HCT116 (cell line): ENCODE measurements at regions not wholly inside any gene's neighbourhood (a gene's known extent, or its start where the extent isn't known, plus 50 kb on each side); places are given as distances from the start of the nearest gene placed in this dataset.

Source experiments
- ATAC-seq: fragments of 200-7000 bp; cut with Tn5 transposase; 2 replicates; pipeline ENCODE4 v1.9.1; 2020; ENCODE audit warnings: mild to moderate bottlenecking, moderate library complexity
- BruUV-seq: library from RNA; stranded (reverse); fragments of 400-500 nt; replicated peaks from 2 replicates; lab custom pipeline; 2021; lab: Mats Ljungman, UMichigan
- CTCF ChIA-PET: fragments of 300-600 bp; sonication (Branson Sonifier 250); formaldehyde crosslinking; loops from one replicate; lab custom pipeline; 2021; ENCODE audit warnings: antibody characterized with exemption; lab: Charles Lee
- POLR2A ChIA-PET: fragments of 300-600, 350-600 bp; sonication (Branson Sonifier 250); formaldehyde crosslinking; loops from one replicate; lab custom pipeline; 2021; ENCODE audit warnings: antibody characterized with exemption; lab: Charles Lee
- RAD21 ChIA-PET, 2 experiments: fragments of 300-600 bp; sonication (Branson Sonifier 250); formaldehyde crosslinking; loops; one replicate each; lab custom pipeline; 2023; ENCODE audit warnings: low total read pairs in 2 of 2; ENCODE audit not compliant: uncharacterized antibody in 2 of 2, unreplicated experiment in 2 of 2, low non-redundant PET in 1 of 2; lab: Charles Lee
- DNase-seq: peaks from one replicate; pipeline ENCODE4 v3.0.0-alpha.2; 2010; ENCODE audit warnings: low read depth, low spot score
- H2AFZ ChIP-seq: fragments of 200-600 bp; shearing (Covaris generic), sonication (generic); 2 replicates; pipeline ENCODE4 v1.6.1; 2017; ENCODE audit warnings: low read depth, mixed run types, mixed read lengths, antibody characterized with exemption, low read length; ENCODE audit not compliant: poor library complexity, severe bottlenecking
- H3K27ac ChIP-seq: 2 replicates; pipeline ENCODE4 v1.5.1; 2012; ENCODE audit warnings: low read depth, low read length
- H3K27me3 ChIP-seq: fragments of 200-600 bp; sonication (generic); 2 replicates; pipeline ENCODE4 v1.6.1; 2016; ENCODE audit warnings: mixed run types, low read length, mixed read lengths; ENCODE audit not compliant: insufficient read depth
- H3K36me3 ChIP-seq, 2 experiments: fragments of 200-500 bp in 1 of 2; fragments of 200-600 bp in 1 of 2; sonication (Bioruptor generic) in 1 of 2; sonication (generic) in 1 of 2; 2 replicates each; pipeline versions ENCODE4 v1.5.1 to v1.6.1; 2014 to 2016; ENCODE audit warnings: low read length in 2 of 2, inconsistent platforms in 1 of 2, mixed read lengths in 1 of 2, mixed run types in 1 of 2; ENCODE audit not compliant: insufficient read depth in 2 of 2, control insufficient read depth in 1 of 2
- H3K4me1 ChIP-seq, 2 experiments: fragments of 200-600 bp in 1 of 2; sonication (generic) in 1 of 2; 2 replicates each; pipeline versions ENCODE4 v1.5.1 to v1.6.1; 2012 to 2017; ENCODE audit warnings: low read length in 2 of 2, inconsistent platforms in 1 of 2, mild to moderate bottlenecking in 1 of 2, mixed read lengths in 1 of 2, mixed run types in 1 of 2, moderate library complexity in 1 of 2; ENCODE audit not compliant: insufficient read depth in 2 of 2, control insufficient read depth in 1 of 2
- H3K4me2 ChIP-seq: fragments of 200-600 bp; sonication (generic); 2 replicates; pipeline ENCODE4 v1.6.1; 2017; ENCODE audit warnings: mixed run types, low read length, mixed read lengths
- H3K4me3 ChIP-seq, 2 experiments: fragments of 200-600 bp in 1 of 2; sonication (generic) in 1 of 2; replicated peaks in 1 of 2; 2 replicates each; pipeline ENCODE4 v1.5.1; 2011 to 2016; ENCODE audit warnings: low read length in 2 of 2, control low read depth in 1 of 2, low read depth in 1 of 2, mild to moderate bottlenecking in 1 of 2, mixed read lengths in 1 of 2, mixed run types in 1 of 2
- H3K79me2 ChIP-seq: fragments of 200-600 bp; sonication (generic); 2 replicates; pipeline ENCODE4 v1.6.1; 2017; ENCODE audit warnings: mild to moderate bottlenecking, mixed run types, low read length, moderate library complexity, mixed read lengths; ENCODE audit not compliant: insufficient read depth
- H3K9ac ChIP-seq: fragments of 200-600 bp; sonication (generic); 2 replicates; pipeline ENCODE4 v1.6.1; 2016; ENCODE audit warnings: low read length, mixed read lengths
- H3K9me2 ChIP-seq: fragments of 200-600 bp; sonication (generic), shearing (Covaris generic); 2 replicates; pipeline ENCODE4 v1.6.1; 2017; ENCODE audit warnings: mixed run types, mild to moderate bottlenecking, moderate library complexity; ENCODE audit not compliant: insufficient read depth
- H3K9me3 ChIP-seq, 2 experiments: fragments of 200-500 bp in 1 of 2; fragments of 200-600 bp in 1 of 2; sonication (Bioruptor generic) in 1 of 2; sonication (generic) in 1 of 2; 2 replicates each; pipeline ENCODE4 v1.6.1; 2014 to 2017; ENCODE audit warnings: low read length in 2 of 2, mixed read lengths in 2 of 2, inconsistent platforms in 1 of 2, low read depth in 1 of 2, mild to moderate bottlenecking in 1 of 2, mixed run types in 1 of 2, moderate library complexity in 1 of 2; ENCODE audit not compliant: control insufficient read depth in 1 of 2, insufficient read depth in 1 of 2
- H4K20me1 ChIP-seq: fragments of 200-600 bp; sonication (generic), shearing (Covaris generic); 2 replicates; pipeline ENCODE4 v1.6.1; 2017; ENCODE audit warnings: mixed run types, mild to moderate bottlenecking, moderate library complexity; ENCODE audit not compliant: insufficient read depth
- CBX3 ChIP-seq: IDR thresholded peaks from 2 replicates; pipeline ENCODE4 v1.6.1; 2012; ENCODE audit warnings: low read depth
- CEBPB ChIP-seq: IDR thresholded peaks from 2 replicates; pipeline ENCODE4 v1.6.1; 2012; ENCODE audit warnings: low read depth
- EGR1 ChIP-seq: IDR thresholded peaks from 2 replicates; pipeline ENCODE4 v1.6.1; 2012; ENCODE audit warnings: low read depth
- ELF1 ChIP-seq: IDR thresholded peaks from 2 replicates; pipeline ENCODE4 v1.6.1; 2012; ENCODE audit warnings: low read depth, borderline replicate concordance
- EZH2 ChIP-seq: fragments of 200-600 bp; sonication (generic); IDR thresholded peaks from 2 replicates; pipeline ENCODE4 v1.6.1; 2017; ENCODE audit warnings: antibody characterized with exemption, mixed run types
- FOSL1 ChIP-seq: IDR thresholded peaks from 2 replicates; pipeline ENCODE4 v1.6.1; 2012; ENCODE audit warnings: low read depth
- JUND ChIP-seq: IDR thresholded peaks from 2 replicates; pipeline ENCODE4 v1.6.1; 2012
- POLR2A ChIP-seq: IDR thresholded peaks from 2 replicates; pipeline ENCODE4 v1.7.0; 2011; ENCODE audit warnings: borderline replicate concordance; ENCODE audit not compliant: insufficient read depth, insufficient read length; ENCODE audit errors: extremely low read depth
- POLR2AphosphoS5 ChIP-seq: IDR thresholded peaks from 2 replicates; pipeline ENCODE4 v1.6.1; 2011; ENCODE audit warnings: mild to moderate bottlenecking, low read depth, low read length, moderate library complexity
- RAD21 ChIP-seq: IDR thresholded peaks from 2 replicates; pipeline ENCODE4 v1.6.1; 2012; ENCODE audit warnings: low read depth, mild to moderate bottlenecking
- SIN3A ChIP-seq: IDR thresholded peaks from 2 replicates; pipeline ENCODE4 v1.6.1; 2012; ENCODE audit warnings: low read depth
- SP1 ChIP-seq: IDR thresholded peaks from 2 replicates; pipeline ENCODE4 v1.6.1; 2012; ENCODE audit warnings: low read depth
- SRF ChIP-seq: IDR thresholded peaks from 2 replicates; pipeline ENCODE4 v1.6.1; 2012; ENCODE audit warnings: low read depth
- TCF7L2 ChIP-seq: IDR thresholded peaks from 2 replicates; pipeline ENCODE4 v1.7.0; 2011; ENCODE audit warnings: borderline replicate concordance, inconsistent platforms; ENCODE audit not compliant: insufficient read depth, insufficient read length; ENCODE audit errors: extremely low read depth
- YY1 ChIP-seq: IDR thresholded peaks from 2 replicates; pipeline ENCODE4 v1.6.1; 2011; ENCODE audit warnings: low read length, low read depth, moderate library complexity, mild to moderate bottlenecking; ENCODE audit not compliant: insufficient replicate concordance; ENCODE audit errors: extremely low read depth
- ZFX ChIP-seq: fragments of 450-650 bp; IDR thresholded peaks from 2 replicates; pipeline ENCODE4 v1.6.1; 2017
- ZNF274 ChIP-seq: fragments of 200-500 bp; sonication (Bioruptor generic); IDR thresholded peaks from 2 replicates; pipeline ENCODE4 v1.6.1; 2014; ENCODE audit warnings: mild to moderate bottlenecking, low read depth, low read length, inconsistent platforms
- intact Hi-C: fragments of 100-400 bp; cut with micrococcal nuclease; formaldehyde crosslinking; loops from 2 replicates; pipeline ENCODE4 v1.10.0; 2022
- TF ChIP-seq, protein P1 (sequence below): IDR thresholded peaks from 2 replicates; pipeline ENCODE4 v1.6.1; 2012
- TF ChIP-seq, protein P2 (sequence below): IDR thresholded peaks from 2 replicates; pipeline ENCODE4 v1.6.1; 2012; ENCODE audit warnings: low read depth
- TF ChIP-seq, protein P3 (sequence below): IDR thresholded peaks from 2 replicates; pipeline ENCODE4 v1.6.1; 2012
- TF ChIP-seq, protein P4 (sequence below), 3 experiments: fragments of 200-600 bp in 1 of 3; sonication (generic) in 1 of 3; IDR thresholded peaks in 2 of 3; conservative IDR thresholded peaks in 1 of 3; 2 replicates each; pipeline ENCODE4 v1.5.1; 2012 to 2017; ENCODE audit warnings: low read depth in 2 of 3, low read length in 2 of 3, antibody characterized with exemption in 1 of 3, borderline replicate concordance in 1 of 3, control low read depth in 1 of 3, mild to moderate bottlenecking in 1 of 3, mixed read lengths in 1 of 3, mixed run types in 1 of 3, moderate library complexity in 1 of 3; ENCODE audit not compliant: insufficient read depth in 1 of 3
- TF ChIP-seq, protein P5 (sequence below): IDR thresholded peaks from 2 replicates; pipeline ENCODE4 v1.6.1; 2011; ENCODE audit warnings: mild to moderate bottlenecking, low read length, moderate library complexity; ENCODE audit not compliant: insufficient replicate concordance; ENCODE audit errors: extremely low read depth

DNA sequence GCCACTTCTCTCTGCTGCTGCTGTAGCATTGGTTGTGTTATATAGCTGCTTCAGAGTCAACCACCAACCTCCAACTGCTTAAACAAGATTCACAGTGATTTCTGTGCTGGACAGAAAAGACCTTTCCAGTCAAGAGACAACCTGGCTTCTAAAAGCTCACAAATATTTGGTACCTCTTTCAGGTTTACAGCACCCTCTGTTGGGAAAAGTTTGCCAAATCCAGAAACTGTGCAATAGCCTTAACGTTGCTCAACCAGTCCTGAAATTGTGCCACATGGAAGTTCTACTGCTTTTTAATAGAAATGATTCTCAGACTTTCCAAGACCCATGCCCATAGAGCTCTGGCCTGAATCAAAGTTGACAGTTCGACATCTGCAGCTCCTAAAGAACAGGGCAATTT is 842.1 kb upstream of the HTR2C start:
- intact Hi-C loops: loop anchor here (10.0 kb wide), 1 partner anchor 347 kb away; no protein-coding TSS in a partner anchor
- no peak overlapping the region for H3K27ac ChIP-seq
- H3K9me3 ChIP-seq: no peaks in the 10 kb centered on the region
- ChIA-PET CTCF (interaction anchor here (0.6 to 2.3 kb wide), 3 partner anchors 230 to 466 kb away, joined by 3 to 7 read pairs (median 5); no protein-coding TSS in a partner anchor), POLR2A (no interaction called here), RAD21 (interaction anchor here (0.6 to 0.8 kb wide), 2 partner anchors 289 to 351 kb away, joined by 3 read pairs; no protein-coding TSS in a partner anchor)
- peak overlapping the region; percentile 35 for H2AFZ ChIP-seq
- no peaks in the 10 kb centered on the region for H4K20me1 ChIP-seq
- H3K36me3 ChIP-seq: no peaks in the 10 kb centered on the region
- no peaks in the 10 kb centered on the region for H3K9me2 ChIP-seq
- H3K27me3 ChIP-seq: no peaks in the 10 kb centered on the region
- peak; percentile 67; the same call in 1 of the 2 replicates for ATAC-seq
- no peak overlapping the region for H3K4me2 ChIP-seq
- no peaks in the 10 kb centered on the region for H3K79me2 ChIP-seq
- no peak overlapping the region for H3K4me3 ChIP-seq
- no peaks in the 10 kb centered on the region for H3K4me1 ChIP-seq
- DNase-seq: peak; percentile 18
- BruUV-seq: no TSS peak
- H3K9ac ChIP-seq: no peak overlapping the region
- TF ChIP-seq, protein P1, sequence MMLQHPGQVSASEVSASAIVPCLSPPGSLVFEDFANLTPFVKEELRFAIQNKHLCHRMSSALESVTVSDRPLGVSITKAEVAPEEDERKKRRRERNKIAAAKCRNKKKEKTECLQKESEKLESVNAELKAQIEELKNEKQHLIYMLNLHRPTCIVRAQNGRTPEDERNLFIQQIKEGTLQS: no peak
- TF ChIP-seq ELF1 (no peak), JUND (no peak), EZH2 (no peak), ZFX (no peak), CEBPB (0 out of 2 replicates have a peak, but pooled peaks have one; percentile 26), FOSL1 (no peak), SP1 (no peak), CBX3 (no peak), SRF (no peak), YY1 (no peak), POLR2A (no peak), ZNF274 (no peak), POLR2AphosphoS5 (no peak), RAD21 (peak; percentile 65), EGR1 (no peak), SIN3A (no peak), TCF7L2 (no peak)
- TF ChIP-seq, protein P2, sequence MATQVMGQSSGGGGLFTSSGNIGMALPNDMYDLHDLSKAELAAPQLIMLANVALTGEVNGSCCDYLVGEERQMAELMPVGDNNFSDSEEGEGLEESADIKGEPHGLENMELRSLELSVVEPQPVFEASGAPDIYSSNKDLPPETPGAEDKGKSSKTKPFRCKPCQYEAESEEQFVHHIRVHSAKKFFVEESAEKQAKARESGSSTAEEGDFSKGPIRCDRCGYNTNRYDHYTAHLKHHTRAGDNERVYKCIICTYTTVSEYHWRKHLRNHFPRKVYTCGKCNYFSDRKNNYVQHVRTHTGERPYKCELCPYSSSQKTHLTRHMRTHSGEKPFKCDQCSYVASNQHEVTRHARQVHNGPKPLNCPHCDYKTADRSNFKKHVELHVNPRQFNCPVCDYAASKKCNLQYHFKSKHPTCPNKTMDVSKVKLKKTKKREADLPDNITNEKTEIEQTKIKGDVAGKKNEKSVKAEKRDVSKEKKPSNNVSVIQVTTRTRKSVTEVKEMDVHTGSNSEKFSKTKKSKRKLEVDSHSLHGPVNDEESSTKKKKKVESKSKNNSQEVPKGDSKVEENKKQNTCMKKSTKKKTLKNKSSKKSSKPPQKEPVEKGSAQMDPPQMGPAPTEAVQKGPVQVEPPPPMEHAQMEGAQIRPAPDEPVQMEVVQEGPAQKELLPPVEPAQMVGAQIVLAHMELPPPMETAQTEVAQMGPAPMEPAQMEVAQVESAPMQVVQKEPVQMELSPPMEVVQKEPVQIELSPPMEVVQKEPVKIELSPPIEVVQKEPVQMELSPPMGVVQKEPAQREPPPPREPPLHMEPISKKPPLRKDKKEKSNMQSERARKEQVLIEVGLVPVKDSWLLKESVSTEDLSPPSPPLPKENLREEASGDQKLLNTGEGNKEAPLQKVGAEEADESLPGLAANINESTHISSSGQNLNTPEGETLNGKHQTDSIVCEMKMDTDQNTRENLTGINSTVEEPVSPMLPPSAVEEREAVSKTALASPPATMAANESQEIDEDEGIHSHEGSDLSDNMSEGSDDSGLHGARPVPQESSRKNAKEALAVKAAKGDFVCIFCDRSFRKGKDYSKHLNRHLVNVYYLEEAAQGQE: no peak
- TF ChIP-seq, protein P3, sequence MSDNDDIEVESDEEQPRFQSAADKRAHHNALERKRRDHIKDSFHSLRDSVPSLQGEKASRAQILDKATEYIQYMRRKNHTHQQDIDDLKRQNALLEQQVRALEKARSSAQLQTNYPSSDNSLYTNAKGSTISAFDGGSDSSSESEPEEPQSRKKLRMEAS: no peak
- TF ChIP-seq, protein P4, sequence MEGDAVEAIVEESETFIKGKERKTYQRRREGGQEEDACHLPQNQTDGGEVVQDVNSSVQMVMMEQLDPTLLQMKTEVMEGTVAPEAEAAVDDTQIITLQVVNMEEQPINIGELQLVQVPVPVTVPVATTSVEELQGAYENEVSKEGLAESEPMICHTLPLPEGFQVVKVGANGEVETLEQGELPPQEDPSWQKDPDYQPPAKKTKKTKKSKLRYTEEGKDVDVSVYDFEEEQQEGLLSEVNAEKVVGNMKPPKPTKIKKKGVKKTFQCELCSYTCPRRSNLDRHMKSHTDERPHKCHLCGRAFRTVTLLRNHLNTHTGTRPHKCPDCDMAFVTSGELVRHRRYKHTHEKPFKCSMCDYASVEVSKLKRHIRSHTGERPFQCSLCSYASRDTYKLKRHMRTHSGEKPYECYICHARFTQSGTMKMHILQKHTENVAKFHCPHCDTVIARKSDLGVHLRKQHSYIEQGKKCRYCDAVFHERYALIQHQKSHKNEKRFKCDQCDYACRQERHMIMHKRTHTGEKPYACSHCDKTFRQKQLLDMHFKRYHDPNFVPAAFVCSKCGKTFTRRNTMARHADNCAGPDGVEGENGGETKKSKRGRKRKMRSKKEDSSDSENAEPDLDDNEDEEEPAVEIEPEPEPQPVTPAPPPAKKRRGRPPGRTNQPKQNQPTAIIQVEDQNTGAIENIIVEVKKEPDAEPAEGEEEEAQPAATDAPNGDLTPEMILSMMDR (IDR thresholded peaks at IDR 0.05 in 2 of 3, conservative IDR thresholded peaks at IDR 0.05 in 1 of 3; ENCODE audit: borderline replicate concordance in 1 of 3, insufficient read depth in 1 of 3, low read depth in 2 of 3, low read length in 2 of 3): peak; percentile 19 to 41 (median 30); a peak in 3 of 6 replicates
- TF ChIP-seq, protein P5, sequence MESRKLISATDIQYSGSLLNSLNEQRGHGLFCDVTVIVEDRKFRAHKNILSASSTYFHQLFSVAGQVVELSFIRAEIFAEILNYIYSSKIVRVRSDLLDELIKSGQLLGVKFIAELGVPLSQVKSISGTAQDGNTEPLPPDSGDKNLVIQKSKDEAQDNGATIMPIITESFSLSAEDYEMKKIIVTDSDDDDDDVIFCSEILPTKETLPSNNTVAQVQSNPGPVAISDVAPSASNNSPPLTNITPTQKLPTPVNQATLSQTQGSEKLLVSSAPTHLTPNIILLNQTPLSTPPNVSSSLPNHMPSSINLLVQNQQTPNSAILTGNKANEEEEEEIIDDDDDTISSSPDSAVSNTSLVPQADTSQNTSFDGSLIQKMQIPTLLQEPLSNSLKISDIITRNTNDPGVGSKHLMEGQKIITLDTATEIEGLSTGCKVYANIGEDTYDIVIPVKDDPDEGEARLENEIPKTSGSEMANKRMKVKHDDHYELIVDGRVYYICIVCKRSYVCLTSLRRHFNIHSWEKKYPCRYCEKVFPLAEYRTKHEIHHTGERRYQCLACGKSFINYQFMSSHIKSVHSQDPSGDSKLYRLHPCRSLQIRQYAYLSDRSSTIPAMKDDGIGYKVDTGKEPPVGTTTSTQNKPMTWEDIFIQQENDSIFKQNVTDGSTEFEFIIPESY: no peak
